ENCODE measurements at regions not wholly inside any gene's neighbourhood (a gene's known extent, or its start where the extent isn't known, plus 50 kb on each side); places are given as distances from the start of the nearest gene placed in this dataset.

GRCh38 chr10:29078919-29079318 lies 210.0 kb upstream of the LYZL1 start:
- H3F3A ChIP-seq (ENCODE audit: low read depth) = no peaks in the 10 kb centered on the region
- no peaks in the 10 kb centered on the region for H3K79me2 ChIP-seq (ENCODE audit: low read depth)
- H3K9me3 ChIP-seq (ENCODE audit: low read depth) = no peaks in the 10 kb centered on the region
- H3K27ac Mint-ChIP-seq = no peak overlapping the region
- H3K4me2 ChIP-seq = no peak overlapping the region
- no peak overlapping the region for H3K9ac ChIP-seq
- no peak overlapping the region for H2AFZ ChIP-seq (replicated peaks)
- no peak overlapping the region for H3K4me3 Mint-ChIP-seq
- no peaks in the 10 kb centered on the region for H4K20me1 ChIP-seq (ENCODE audit: low read depth)
- H3K27ac ChIP-seq = no peak overlapping the region
- TF ChIP-seq CTCF (IDR thresholded peaks at IDR 0.05) (no peak), EZH2phosphoT487 (IDR thresholded peaks at IDR 0.05) (no peak), EZH2 (IDR thresholded peaks at IDR 0.05) (no peak)
- no peak overlapping the region for H3K4me3 ChIP-seq
- peaks cover 33% of the 10 kb centered on the region for H3K4me1 Mint-ChIP-seq
- H3K36me3 Mint-ChIP-seq = no peaks in the 10 kb centered on the region
- no peaks in the 10 kb centered on the region for H3K36me3 ChIP-seq
- peaks cover 2% of the 10 kb centered on the region for H3K27me3 Mint-ChIP-seq (ENCODE audit: insufficient read depth, low read depth)
- H3K27me3 ChIP-seq = no peaks in the 10 kb centered on the region
- DNase-seq (ENCODE audit: low spot score) = peak; percentile 30
- peaks cover 10% of the 10 kb centered on the region for H3K4me1 ChIP-seq
- peaks cover 7% of the 10 kb centered on the region for H3K9me3 Mint-ChIP-seq

- H3K27ac Mint-ChIP-seq = no peak overlapping the region
- Histone ChIP-seq H3K27me3 (no peaks in the 10 kb centered on the region), H2AFZ (replicated peaks) (no peak overlapping the region), H3K36me3 (no peaks in the 10 kb centered on the region), H3K9ac (no peak overlapping the region), H3K9me3 (ENCODE audit: low read depth) (no peaks in the 10 kb centered on the region), H3K79me2 (ENCODE audit: low read depth) (no peaks in the 10 kb centered on the region), H3K27ac (no peak overlapping the region), H3K4me2 (no peak overlapping the region), H3K4me3 (no peak overlapping the region), H4K20me1 (ENCODE audit: low read depth) (no peaks in the 10 kb centered on the region), H3F3A (ENCODE audit: low read depth) (no peaks in the 10 kb centered on the region), H3K4me1 (peaks cover 10% of the 10 kb centered on the region)
- peaks cover 33% of the 10 kb centered on the region for H3K4me1 Mint-ChIP-seq
- no peak for TF ChIP-seq CTCF (IDR thresholded peaks at IDR 0.05)
- no peak for TF ChIP-seq EZH2phosphoT487 (IDR thresholded peaks at IDR 0.05)
- no peak for TF ChIP-seq EZH2 (IDR thresholded peaks at IDR 0.05)
- no peaks in the 10 kb centered on the region for H3K36me3 Mint-ChIP-seq
- no peak for DNase-seq (ENCODE audit: low spot score)
- peaks cover 5% of the 10 kb centered on the region for H3K9me3 Mint-ChIP-seq
- peaks cover 4% of the 10 kb centered on the region for H3K27me3 Mint-ChIP-seq (ENCODE audit: insufficient read depth, low read depth)
- H3K4me3 Mint-ChIP-seq = no peak overlapping the region
Observed at GRCh38 chr10:29081231-29081630, 207.6 kb upstream of the LYZL1 start.

DNA sequence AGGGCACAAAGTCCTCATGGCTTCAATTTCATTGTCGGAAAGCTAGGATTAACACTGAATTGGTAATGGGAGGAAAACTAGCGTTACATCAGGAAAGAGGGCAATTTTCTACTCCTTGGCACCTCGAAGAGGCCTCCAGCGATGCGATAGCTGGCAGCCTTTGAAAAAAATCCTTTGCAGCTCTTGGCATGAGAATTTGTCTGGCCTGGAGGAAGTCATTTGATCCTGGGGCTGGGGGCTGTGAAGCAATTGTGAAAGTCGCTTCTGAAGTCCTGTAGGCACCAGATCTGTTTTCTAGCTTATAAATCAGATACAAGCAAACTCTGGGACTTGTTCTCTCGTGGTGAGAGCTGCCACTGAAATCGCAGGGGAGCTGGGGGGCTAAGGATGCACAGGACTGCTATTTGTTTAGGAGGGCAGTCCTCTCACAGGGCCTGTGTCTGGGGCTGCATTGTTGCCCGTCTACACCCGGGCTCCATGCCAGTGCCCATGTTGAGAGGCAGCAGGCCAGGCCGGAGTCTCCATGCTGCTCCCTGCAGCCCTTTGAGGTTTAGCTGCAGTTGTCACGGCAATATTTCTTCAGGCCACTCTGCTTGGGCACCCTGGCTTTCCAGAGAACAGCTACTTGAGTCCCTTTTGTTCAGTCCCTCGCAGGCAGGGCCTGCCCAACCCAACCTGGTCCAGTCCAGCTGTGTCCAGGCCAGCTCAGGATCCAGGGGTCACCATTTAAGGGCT lies 206.8 kb upstream of the LYZL1 start:
- Histone ChIP-seq H3K27me3 (no peaks in the 10 kb centered on the region), H3K27ac (no peak overlapping the region), H3K9ac (no peak overlapping the region), H3K79me2 (ENCODE audit: low read depth) (no peaks in the 10 kb centered on the region), H4K20me1 (ENCODE audit: low read depth) (no peaks in the 10 kb centered on the region), H3K4me1 (peaks cover 10% of the 10 kb centered on the region), H3K36me3 (no peaks in the 10 kb centered on the region), H2AFZ (replicated peaks) (no peak overlapping the region), H3K9me3 (ENCODE audit: low read depth) (no peaks in the 10 kb centered on the region), H3F3A (ENCODE audit: low read depth) (no peaks in the 10 kb centered on the region), H3K4me2 (no peak overlapping the region), H3K4me3 (no peak overlapping the region)
- TF ChIP-seq EZH2 (IDR thresholded peaks at IDR 0.05) (no peak), CTCF (IDR thresholded peaks at IDR 0.05) (no peak), EZH2phosphoT487 (IDR thresholded peaks at IDR 0.05) (no peak)
- Mint-ChIP-seq H3K9me3 (peaks cover 5% of the 10 kb centered on the region), H3K4me1 (peaks cover 33% of the 10 kb centered on the region), H3K36me3 (no peaks in the 10 kb centered on the region), H3K27ac (peak overlapping the region; percentile 28), H3K27me3 (ENCODE audit: insufficient read depth, low read depth) (peaks cover 4% of the 10 kb centered on the region), H3K4me3 (no peak overlapping the region)
- no peak for DNase-seq (ENCODE audit: low spot score)

Measured in neural progenitor cell (in vitro differentiated cells).